ENCODE measurements at regions not wholly inside any gene's neighbourhood (a gene's known extent, or its start where the extent isn't known, plus 50 kb on each side); places are given as distances from the start of the nearest gene placed in this dataset.

- ATAC-seq (ENCODE audit: low FRiP score in 2 of 2) (no peak), DNase-seq (no peak)
- Histone ChIP-seq H3K27me3 (no peaks in the 10 kb centered on the region), H3K9me3 (no peaks in the 10 kb centered on the region), H3K36me3 (no peaks in the 10 kb centered on the region), H3K27ac (no peak overlapping the region), H3K4me3 (no peak overlapping the region), H3K4me1 (no peaks in the 10 kb centered on the region)
- no peak for TF ChIP-seq POLR2AphosphoS5 (IDR thresholded peaks at IDR 0.05)
- no peak for TF ChIP-seq EP300 (IDR thresholded peaks at IDR 0.05)
- no peak for TF ChIP-seq POLR2A (IDR thresholded peaks at IDR 0.05)
- TF ChIP-seq CTCF (IDR thresholded peaks at IDR 0.05): no peak
- WGBS, 2 donors: 50 to 55% methylated on average over 6 of the region's 6 CpGs
These were observed 1816.8 kb downstream of the OLFM4 start for GRCh38 chr13:54845351-54845965.

DNA sequence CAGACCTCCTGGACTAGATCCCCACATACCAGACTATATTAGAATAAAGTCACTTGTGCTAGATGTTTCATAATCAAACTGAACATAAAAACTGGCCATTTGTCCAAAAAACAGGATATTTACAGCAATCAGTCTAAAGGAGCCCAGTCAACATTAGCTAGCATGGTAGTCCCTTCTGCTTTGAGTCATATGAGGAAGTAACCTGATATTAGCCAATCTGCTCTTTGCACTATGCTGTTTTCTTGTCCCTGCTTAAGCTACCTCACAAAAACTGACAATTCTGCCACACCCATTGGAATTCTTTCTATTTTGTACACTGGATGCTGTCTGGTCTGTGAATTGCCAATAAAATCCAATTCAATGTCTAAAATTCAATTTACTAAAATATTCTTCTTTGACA is 1824.2 kb downstream of the OLFM4 start:
- no peaks in the 10 kb centered on the region for H3K4me1 ChIP-seq
- H3K36me3 ChIP-seq: no peaks in the 10 kb centered on the region
- H3K9me3 ChIP-seq: no peaks in the 10 kb centered on the region
- TF ChIP-seq EP300 (IDR thresholded peaks at IDR 0.05) (no peak), CTCF (IDR thresholded peaks at IDR 0.05) (no peak), POLR2AphosphoS5 (IDR thresholded peaks at IDR 0.05) (no peak)
- no peak overlapping the region for H3K27ac ChIP-seq
- H3K4me3 ChIP-seq: no peak overlapping the region
- no peaks in the 10 kb centered on the region for H3K27me3 ChIP-seq
- DNase-seq (no peak), ATAC-seq (ENCODE audit: low FRiP score in 2 of 2) (no peak)

- DNase-seq (no peak), ATAC-seq (ENCODE audit: low FRiP score in 2 of 2) (no peak)
- no peak overlapping the region for H3K27ac ChIP-seq
- no peaks in the 10 kb centered on the region for H3K36me3 ChIP-seq
- TF ChIP-seq POLR2AphosphoS5 (IDR thresholded peaks at IDR 0.05) (no peak), EP300 (IDR thresholded peaks at IDR 0.05) (no peak), CTCF (IDR thresholded peaks at IDR 0.05) (no peak), POLR2A (IDR thresholded peaks at IDR 0.05) (no peak)
- H3K9me3 ChIP-seq: no peaks in the 10 kb centered on the region
- no peak overlapping the region for H3K4me3 ChIP-seq
- no peaks in the 10 kb centered on the region for H3K27me3 ChIP-seq
- H3K4me1 ChIP-seq: no peaks in the 10 kb centered on the region
- 72 to 79% methylated on average over 1 of the region's 1 CpG for WGBS, 2 donors
These were observed 1831.2 kb downstream of the OLFM4 start for GRCh38 chr13:54859827-54860226.

DNA sequence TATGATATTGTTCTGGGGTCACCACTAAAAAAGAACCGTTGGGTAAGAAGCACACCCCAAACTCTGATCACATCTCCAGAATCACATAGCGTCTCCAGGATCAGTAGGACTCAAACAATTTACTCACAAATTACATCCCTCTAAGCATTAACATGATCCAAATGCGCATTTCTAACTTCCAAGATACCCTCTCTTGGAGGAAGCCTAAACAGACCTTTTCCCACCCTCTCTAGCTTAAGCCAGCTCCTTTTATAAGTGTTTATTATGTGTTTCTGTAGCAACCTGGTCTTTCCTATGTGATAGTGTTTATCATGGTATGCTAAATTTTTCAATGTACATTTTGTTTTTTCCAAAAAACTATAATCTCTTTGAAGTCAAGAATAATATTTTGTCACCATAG is 1846.5 kb downstream of the OLFM4 start:
- H3K36me3 ChIP-seq: no peaks in the 10 kb centered on the region
- H3K4me1 ChIP-seq: no peaks in the 10 kb centered on the region
- no peak overlapping the region for H3K4me3 ChIP-seq
- TF ChIP-seq EP300 (IDR thresholded peaks at IDR 0.05) (no peak), POLR2A (IDR thresholded peaks at IDR 0.05) (no peak), POLR2AphosphoS5 (IDR thresholded peaks at IDR 0.05) (no peak), CTCF (IDR thresholded peaks at IDR 0.05) (no peak)
- DNase-seq (no peak), ATAC-seq (ENCODE audit: low FRiP score in 2 of 2) (no peak)
- WGBS, 2 donors: 77 to 78% methylated on average over 3 of the region's 3 CpGs
- no peaks in the 10 kb centered on the region for H3K9me3 ChIP-seq
- no peaks in the 10 kb centered on the region for H3K27me3 ChIP-seq
- no peak overlapping the region for H3K27ac ChIP-seq

GRCh38 chr13:54879036-54879435 is 1850.4 kb downstream of the OLFM4 start:
- TF ChIP-seq EP300 (IDR thresholded peaks at IDR 0.05): no peak
- TF ChIP-seq CTCF (IDR thresholded peaks at IDR 0.05): no peak
- no peak for TF ChIP-seq POLR2A (IDR thresholded peaks at IDR 0.05)
- TF ChIP-seq POLR2AphosphoS5 (IDR thresholded peaks at IDR 0.05): no peak
- Histone ChIP-seq H3K27me3 (no peaks in the 10 kb centered on the region), H3K9me3 (no peaks in the 10 kb centered on the region), H3K36me3 (no peaks in the 10 kb centered on the region), H3K27ac (no peak overlapping the region), H3K4me1 (no peaks in the 10 kb centered on the region), H3K4me3 (no peak overlapping the region)
- WGBS, 2 donors: 75 to 87% methylated on average over 2 of the region's 2 CpGs
- ATAC-seq (ENCODE audit: low FRiP score in 2 of 2) (no peak), DNase-seq (no peak)
